ENCODE measurements at regions not wholly inside any gene's neighbourhood (a gene's known extent, or its start where the extent isn't known, plus 50 kb on each side); places are given as distances from the start of the nearest gene placed in this dataset.

DNA sequence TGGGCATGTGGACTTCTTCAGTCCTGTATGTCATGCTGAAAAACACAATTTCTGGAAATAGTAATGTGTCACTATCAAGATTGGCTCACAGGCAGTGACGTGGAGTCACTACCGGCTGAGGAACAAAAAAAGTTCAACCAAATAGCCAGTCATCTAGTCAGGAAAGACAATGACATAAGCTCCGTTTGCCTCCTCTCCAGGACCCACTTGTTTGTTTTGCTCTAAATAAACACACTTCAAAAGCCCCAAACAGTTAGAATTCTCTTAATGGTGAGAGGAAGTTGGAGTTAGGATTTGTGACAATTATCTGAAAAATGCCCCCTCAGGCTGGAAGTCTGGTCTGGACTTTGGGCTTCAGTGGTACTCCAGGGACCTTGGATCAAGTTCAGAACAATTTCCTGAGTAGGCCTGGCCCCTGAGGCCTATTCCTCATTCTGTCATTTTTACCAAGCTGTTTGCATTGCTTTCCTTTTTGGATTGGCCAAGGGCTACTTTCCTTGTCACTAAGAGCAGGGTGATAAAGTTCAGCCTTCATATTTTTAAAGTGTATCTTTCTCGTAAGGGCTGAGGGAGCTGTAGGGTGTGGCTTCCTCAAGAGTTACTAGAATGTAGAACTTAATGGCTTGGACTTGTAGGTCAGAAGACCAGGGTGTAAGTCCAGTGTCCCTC lies 98.9 kb downstream of the EOMES start (continued):
- TF ChIP-seq, protein P1, sequence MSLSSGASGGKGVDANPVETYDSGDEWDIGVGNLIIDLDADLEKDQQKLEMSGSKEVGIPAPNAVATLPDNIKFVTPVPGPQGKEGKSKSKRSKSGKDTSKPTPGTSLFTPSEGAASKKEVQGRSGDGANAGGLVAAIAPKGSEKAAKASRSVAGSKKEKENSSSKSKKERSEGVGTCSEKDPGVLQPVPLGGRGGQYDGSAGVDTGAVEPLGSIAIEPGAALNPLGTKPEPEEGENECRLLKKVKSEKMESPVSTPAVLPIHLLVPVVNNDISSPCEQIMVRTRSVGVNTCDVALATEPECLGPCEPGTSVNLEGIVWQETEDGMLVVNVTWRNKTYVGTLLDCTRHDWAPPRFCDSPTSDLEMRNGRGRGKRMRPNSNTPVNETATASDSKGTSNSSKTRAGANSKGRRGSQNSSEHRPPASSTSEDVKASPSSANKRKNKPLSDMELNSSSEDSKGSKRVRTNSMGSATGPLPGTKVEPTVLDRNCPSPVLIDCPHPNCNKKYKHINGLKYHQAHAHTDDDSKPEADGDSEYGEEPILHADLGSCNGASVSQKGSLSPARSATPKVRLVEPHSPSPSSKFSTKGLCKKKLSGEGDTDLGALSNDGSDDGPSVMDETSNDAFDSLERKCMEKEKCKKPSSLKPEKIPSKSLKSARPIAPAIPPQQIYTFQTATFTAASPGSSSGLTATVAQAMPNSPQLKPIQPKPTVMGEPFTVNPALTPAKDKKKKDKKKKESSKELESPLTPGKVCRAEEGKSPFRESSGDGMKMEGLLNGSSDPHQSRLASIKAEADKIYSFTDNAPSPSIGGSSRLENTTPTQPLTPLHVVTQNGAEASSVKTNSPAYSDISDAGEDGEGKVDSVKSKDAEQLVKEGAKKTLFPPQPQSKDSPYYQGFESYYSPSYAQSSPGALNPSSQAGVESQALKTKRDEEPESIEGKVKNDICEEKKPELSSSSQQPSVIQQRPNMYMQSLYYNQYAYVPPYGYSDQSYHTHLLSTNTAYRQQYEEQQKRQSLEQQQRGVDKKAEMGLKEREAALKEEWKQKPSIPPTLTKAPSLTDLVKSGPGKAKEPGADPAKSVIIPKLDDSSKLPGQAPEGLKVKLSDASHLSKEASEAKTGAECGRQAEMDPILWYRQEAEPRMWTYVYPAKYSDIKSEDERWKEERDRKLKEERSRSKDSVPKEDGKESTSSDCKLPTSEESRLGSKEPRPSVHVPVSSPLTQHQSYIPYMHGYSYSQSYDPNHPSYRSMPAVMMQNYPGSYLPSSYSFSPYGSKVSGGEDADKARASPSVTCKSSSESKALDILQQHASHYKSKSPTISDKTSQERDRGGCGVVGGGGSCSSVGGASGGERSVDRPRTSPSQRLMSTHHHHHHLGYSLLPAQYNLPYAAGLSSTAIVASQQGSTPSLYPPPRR (CRISPR knock-in tag; IDR thresholded peaks at IDR 0.05; ENCODE audit: borderline replicate concordance): peak; percentile 83; the same call in 1 of the 2 replicates
- TF ChIP-seq KLF15 (CRISPR knock-in tag; IDR thresholded peaks at IDR 0.05; ENCODE audit: borderline replicate concordance) (no peak), ELF4 (CRISPR knock-in tag; IDR thresholded peaks at IDR 0.05; ENCODE audit: borderline replicate concordance) (no peak), IKZF1 (IDR thresholded peaks at IDR 0.05) (no peak), FOSL1 (CRISPR knock-in tag; IDR thresholded peaks at IDR 0.05; ENCODE audit: borderline replicate concordance) (no peak), KLF13 (CRISPR knock-in tag; IDR thresholded peaks at IDR 0.05) (no peak), ZMYM3 (CRISPR knock-in tag; IDR thresholded peaks at IDR 0.05) (no peak), ARNT (IDR thresholded peaks at IDR 0.05) (no peak), ZNF224 (CRISPR knock-in tag; IDR thresholded peaks at IDR 0.05) (no peak), RORA (CRISPR knock-in tag; IDR thresholded peaks at IDR 0.05) (no peak), CEBPB (IDR thresholded peaks at IDR 0.05; ENCODE audit: borderline replicate concordance, low read depth, low read length) (no peak), SRY (CRISPR knock-in tag; IDR thresholded peaks at IDR 0.05) (no peak), RAD51 (IDR thresholded peaks at IDR 0.05; ENCODE audit: borderline replicate concordance) (no peak), SNAI1 (CRISPR knock-in tag; IDR thresholded peaks at IDR 0.05; ENCODE audit: borderline replicate concordance) (no peak), ZNF24 (IDR thresholded peaks at IDR 0.05) (no peak), ZNF672 (CRISPR knock-in tag; IDR thresholded peaks at IDR 0.05) (no peak)
- TF ChIP-seq, protein P2, sequence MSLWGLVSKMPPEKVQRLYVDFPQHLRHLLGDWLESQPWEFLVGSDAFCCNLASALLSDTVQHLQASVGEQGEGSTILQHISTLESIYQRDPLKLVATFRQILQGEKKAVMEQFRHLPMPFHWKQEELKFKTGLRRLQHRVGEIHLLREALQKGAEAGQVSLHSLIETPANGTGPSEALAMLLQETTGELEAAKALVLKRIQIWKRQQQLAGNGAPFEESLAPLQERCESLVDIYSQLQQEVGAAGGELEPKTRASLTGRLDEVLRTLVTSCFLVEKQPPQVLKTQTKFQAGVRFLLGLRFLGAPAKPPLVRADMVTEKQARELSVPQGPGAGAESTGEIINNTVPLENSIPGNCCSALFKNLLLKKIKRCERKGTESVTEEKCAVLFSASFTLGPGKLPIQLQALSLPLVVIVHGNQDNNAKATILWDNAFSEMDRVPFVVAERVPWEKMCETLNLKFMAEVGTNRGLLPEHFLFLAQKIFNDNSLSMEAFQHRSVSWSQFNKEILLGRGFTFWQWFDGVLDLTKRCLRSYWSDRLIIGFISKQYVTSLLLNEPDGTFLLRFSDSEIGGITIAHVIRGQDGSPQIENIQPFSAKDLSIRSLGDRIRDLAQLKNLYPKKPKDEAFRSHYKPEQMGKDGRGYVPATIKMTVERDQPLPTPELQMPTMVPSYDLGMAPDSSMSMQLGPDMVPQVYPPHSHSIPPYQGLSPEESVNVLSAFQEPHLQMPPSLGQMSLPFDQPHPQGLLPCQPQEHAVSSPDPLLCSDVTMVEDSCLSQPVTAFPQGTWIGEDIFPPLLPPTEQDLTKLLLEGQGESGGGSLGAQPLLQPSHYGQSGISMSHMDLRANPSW (CRISPR knock-in tag; IDR thresholded peaks at IDR 0.05; ENCODE audit: borderline replicate concordance): no peak
- TF ChIP-seq, protein P3, sequence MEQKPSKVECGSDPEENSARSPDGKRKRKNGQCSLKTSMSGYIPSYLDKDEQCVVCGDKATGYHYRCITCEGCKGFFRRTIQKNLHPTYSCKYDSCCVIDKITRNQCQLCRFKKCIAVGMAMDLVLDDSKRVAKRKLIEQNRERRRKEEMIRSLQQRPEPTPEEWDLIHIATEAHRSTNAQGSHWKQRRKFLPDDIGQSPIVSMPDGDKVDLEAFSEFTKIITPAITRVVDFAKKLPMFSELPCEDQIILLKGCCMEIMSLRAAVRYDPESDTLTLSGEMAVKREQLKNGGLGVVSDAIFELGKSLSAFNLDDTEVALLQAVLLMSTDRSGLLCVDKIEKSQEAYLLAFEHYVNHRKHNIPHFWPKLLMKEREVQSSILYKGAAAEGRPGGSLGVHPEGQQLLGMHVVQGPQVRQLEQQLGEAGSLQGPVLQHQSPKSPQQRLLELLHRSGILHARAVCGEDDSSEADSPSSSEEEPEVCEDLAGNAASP (CRISPR knock-in tag; IDR thresholded peaks at IDR 0.05; ENCODE audit: borderline replicate concordance): peak; percentile 43; the same call in 1 of the 2 replicates
- TF ChIP-seq, protein P4, sequence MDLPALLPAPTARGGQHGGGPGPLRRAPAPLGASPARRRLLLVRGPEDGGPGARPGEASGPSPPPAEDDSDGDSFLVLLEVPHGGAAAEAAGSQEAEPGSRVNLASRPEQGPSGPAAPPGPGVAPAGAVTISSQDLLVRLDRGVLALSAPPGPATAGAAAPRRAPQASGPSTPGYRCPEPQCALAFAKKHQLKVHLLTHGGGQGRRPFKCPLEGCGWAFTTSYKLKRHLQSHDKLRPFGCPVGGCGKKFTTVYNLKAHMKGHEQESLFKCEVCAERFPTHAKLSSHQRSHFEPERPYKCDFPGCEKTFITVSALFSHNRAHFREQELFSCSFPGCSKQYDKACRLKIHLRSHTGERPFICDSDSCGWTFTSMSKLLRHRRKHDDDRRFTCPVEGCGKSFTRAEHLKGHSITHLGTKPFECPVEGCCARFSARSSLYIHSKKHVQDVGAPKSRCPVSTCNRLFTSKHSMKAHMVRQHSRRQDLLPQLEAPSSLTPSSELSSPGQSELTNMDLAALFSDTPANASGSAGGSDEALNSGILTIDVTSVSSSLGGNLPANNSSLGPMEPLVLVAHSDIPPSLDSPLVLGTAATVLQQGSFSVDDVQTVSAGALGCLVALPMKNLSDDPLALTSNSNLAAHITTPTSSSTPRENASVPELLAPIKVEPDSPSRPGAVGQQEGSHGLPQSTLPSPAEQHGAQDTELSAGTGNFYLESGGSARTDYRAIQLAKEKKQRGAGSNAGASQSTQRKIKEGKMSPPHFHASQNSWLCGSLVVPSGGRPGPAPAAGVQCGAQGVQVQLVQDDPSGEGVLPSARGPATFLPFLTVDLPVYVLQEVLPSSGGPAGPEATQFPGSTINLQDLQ (CRISPR knock-in tag; IDR thresholded peaks at IDR 0.05): no peak
